ENCODE measurements at regions not wholly inside any gene's neighbourhood (a gene's known extent, or its start where the extent isn't known, plus 50 kb on each side); places are given as distances from the start of the nearest gene placed in this dataset.

- Mint-ChIP-seq H3K36me3 (no peaks in the 10 kb centered on the region), H3K27me3 (no peaks in the 10 kb centered on the region), H3K9me3 (peaks cover 0 to 7% (median 2%) of the 10 kb centered on the region in 8 donors), H3K4me1 (no peaks in the 10 kb centered on the region), H3K27ac (no peak overlapping the region), H3K4me3 (no peak overlapping the region)
- POLR2A ChIA-PET (ENCODE audit: partially characterized antibody): no interaction called here
- H3K4me3 ChIP-seq (ENCODE audit: low read length in 2 of 2): no peak overlapping the region
- no peaks in the 10 kb centered on the region for H3K9me3 ChIP-seq (ENCODE audit: control insufficient read depth in 1 of 2, low read length in 2 of 2)
- H3K4me1 ChIP-seq (ENCODE audit: insufficient read depth, low read length): no peaks in the 10 kb centered on the region
- CTCF ChIA-PET (ENCODE audit: partially characterized antibody): no interaction called here
- intact Hi-C loops (cut with micrococcal nuclease): no loop called here
- H3K36me3 ChIP-seq (ENCODE audit: insufficient read depth, low read length): no peaks in the 10 kb centered on the region
- H3K27ac ChIP-seq (ENCODE audit: low read depth, low read length): no peak overlapping the region
- DNase-seq: no peak
- no peaks in the 10 kb centered on the region for H3K27me3 ChIP-seq (ENCODE audit: insufficient read depth, low read length)
Observed at GRCh38 chr18:71012789-71013188, 723.9 kb downstream of the SOCS6 start.

GRCh38 chr18:71011389-71011788 lies 722.5 kb downstream of the SOCS6 start:
- POLR2A ChIA-PET (ENCODE audit: partially characterized antibody): no interaction called here
- no peak for DNase-seq
- no peak overlapping the region for H3K4me3 ChIP-seq (ENCODE audit: low read length in 2 of 2)
- no peaks in the 10 kb centered on the region for H3K36me3 ChIP-seq (ENCODE audit: insufficient read depth, low read length)
- no peak overlapping the region for H3K27ac Mint-ChIP-seq
- H3K36me3 Mint-ChIP-seq: no peaks in the 10 kb centered on the region
- no peaks in the 10 kb centered on the region for H3K27me3 ChIP-seq (ENCODE audit: insufficient read depth, low read length)
- CTCF ChIA-PET (ENCODE audit: partially characterized antibody): no interaction called here
- no peak overlapping the region for H3K4me3 Mint-ChIP-seq
- no peak overlapping the region for H3K27ac ChIP-seq (ENCODE audit: low read depth, low read length)
- H3K4me1 ChIP-seq (ENCODE audit: insufficient read depth, low read length): no peaks in the 10 kb centered on the region
- H3K27me3 Mint-ChIP-seq: no peaks in the 10 kb centered on the region
- H3K4me1 Mint-ChIP-seq: no peaks in the 10 kb centered on the region
- intact Hi-C loops (cut with micrococcal nuclease): no loop called here
- peaks cover 0 to 3% (median 0%) of the 10 kb centered on the region in 8 donors for H3K9me3 Mint-ChIP-seq
- H3K9me3 ChIP-seq (ENCODE audit: control insufficient read depth in 1 of 2, low read length in 2 of 2): no peaks in the 10 kb centered on the region

- no peaks in the 10 kb centered on the region for H3K27me3 Mint-ChIP-seq
- Histone ChIP-seq H3K4me3 (ENCODE audit: low read length in 2 of 2) (no peak overlapping the region), H3K27ac (ENCODE audit: low read depth, low read length) (no peak overlapping the region), H3K27me3 (ENCODE audit: insufficient read depth, low read length) (no peaks in the 10 kb centered on the region), H3K4me1 (ENCODE audit: insufficient read depth, low read length) (no peaks in the 10 kb centered on the region), H3K36me3 (ENCODE audit: insufficient read depth, low read length) (no peaks in the 10 kb centered on the region), H3K9me3 (ENCODE audit: control insufficient read depth in 1 of 2, low read length in 2 of 2) (no peaks in the 10 kb centered on the region)
- no peaks in the 10 kb centered on the region for H3K36me3 Mint-ChIP-seq
- H3K4me1 Mint-ChIP-seq: no peaks in the 10 kb centered on the region
- no peak overlapping the region for H3K27ac Mint-ChIP-seq
- peaks cover 0 to 6% (median 2%) of the 10 kb centered on the region in 8 donors for H3K9me3 Mint-ChIP-seq
- DNase-seq: no peak
- intact Hi-C loops (cut with micrococcal nuclease): no loop called here
- ChIA-PET POLR2A (ENCODE audit: partially characterized antibody) (no interaction called here), CTCF (ENCODE audit: partially characterized antibody) (no interaction called here)
- H3K4me3 Mint-ChIP-seq: no peak overlapping the region
Observed at GRCh38 chr18:71008257-71008656, 719.4 kb downstream of the SOCS6 start.

GRCh38 chr18:71001597-71001996 lies 712.8 kb downstream of the SOCS6 start:
- H3K27ac ChIP-seq (ENCODE audit: low read depth, low read length): no peak overlapping the region
- POLR2A ChIA-PET (ENCODE audit: partially characterized antibody): no interaction called here
- no peaks in the 10 kb centered on the region for H3K27me3 Mint-ChIP-seq
- H3K9me3 ChIP-seq (ENCODE audit: control insufficient read depth in 1 of 2, low read length in 2 of 2): no peaks in the 10 kb centered on the region
- no peak for DNase-seq
- peaks cover 0 to 10% (median 1%) of the 10 kb centered on the region in 8 donors for H3K9me3 Mint-ChIP-seq
- H3K36me3 Mint-ChIP-seq: no peaks in the 10 kb centered on the region
- H3K4me3 Mint-ChIP-seq: no peak overlapping the region
- H3K4me3 ChIP-seq (ENCODE audit: low read length in 2 of 2): no peak overlapping the region
- CTCF ChIA-PET (ENCODE audit: partially characterized antibody): no interaction called here
- intact Hi-C loops (cut with micrococcal nuclease): no loop called here
- no peaks in the 10 kb centered on the region for H3K27me3 ChIP-seq (ENCODE audit: insufficient read depth, low read length)
- no peaks in the 10 kb centered on the region for H3K4me1 ChIP-seq (ENCODE audit: insufficient read depth, low read length)
- no peak overlapping the region for H3K27ac Mint-ChIP-seq
- no peaks in the 10 kb centered on the region for H3K36me3 ChIP-seq (ENCODE audit: insufficient read depth, low read length)
- no peaks in the 10 kb centered on the region for H3K4me1 Mint-ChIP-seq

GRCh38 chr18:70998490-70998889 lies 709.6 kb downstream of the SOCS6 start:
- no peaks in the 10 kb centered on the region for H3K4me1 ChIP-seq (ENCODE audit: insufficient read depth, low read length)
- Mint-ChIP-seq H3K36me3 (no peaks in the 10 kb centered on the region), H3K9me3 (peaks cover 0 to 6% (median 2%) of the 10 kb centered on the region in 8 donors), H3K27me3 (no peaks in the 10 kb centered on the region), H3K4me3 (no peak overlapping the region), H3K27ac (no peak overlapping the region), H3K4me1 (no peaks in the 10 kb centered on the region)
- CTCF ChIA-PET (ENCODE audit: partially characterized antibody): no interaction called here
- intact Hi-C loops (cut with micrococcal nuclease): no loop called here
- H3K27me3 ChIP-seq (ENCODE audit: insufficient read depth, low read length): no peaks in the 10 kb centered on the region
- DNase-seq: no peak
- no peaks in the 10 kb centered on the region for H3K36me3 ChIP-seq (ENCODE audit: insufficient read depth, low read length)
- H3K4me3 ChIP-seq (ENCODE audit: low read length in 2 of 2): no peak overlapping the region
- H3K9me3 ChIP-seq (ENCODE audit: control insufficient read depth in 1 of 2, low read length in 2 of 2): no peaks in the 10 kb centered on the region
- POLR2A ChIA-PET (ENCODE audit: partially characterized antibody): no interaction called here
- no peak overlapping the region for H3K27ac ChIP-seq (ENCODE audit: low read depth, low read length)

GRCh38 chr18:70994116-70994515 lies 705.3 kb downstream of the SOCS6 start:
- no peak overlapping the region for H3K27ac ChIP-seq (ENCODE audit: low read depth, low read length)
- no peaks in the 10 kb centered on the region for H3K27me3 ChIP-seq (ENCODE audit: insufficient read depth, low read length)
- H3K9me3 ChIP-seq (ENCODE audit: control insufficient read depth in 1 of 2, low read length in 2 of 2): no peaks in the 10 kb centered on the region
- no peak overlapping the region for H3K27ac Mint-ChIP-seq
- H3K4me1 ChIP-seq (ENCODE audit: insufficient read depth, low read length): no peaks in the 10 kb centered on the region
- no peaks in the 10 kb centered on the region for H3K36me3 Mint-ChIP-seq
- peaks cover 0 to 5% (median 2%) of the 10 kb centered on the region in 8 donors for H3K9me3 Mint-ChIP-seq
- ChIA-PET POLR2A (ENCODE audit: partially characterized antibody) (no interaction called here), CTCF (ENCODE audit: partially characterized antibody) (no interaction called here)
- intact Hi-C loops (cut with micrococcal nuclease): no loop called here
- no peak overlapping the region for H3K4me3 Mint-ChIP-seq
- H3K4me1 Mint-ChIP-seq: no peaks in the 10 kb centered on the region
- DNase-seq: no peak
- no peak overlapping the region for H3K4me3 ChIP-seq (ENCODE audit: low read length in 2 of 2)
- H3K27me3 Mint-ChIP-seq: no peaks in the 10 kb centered on the region
- H3K36me3 ChIP-seq (ENCODE audit: insufficient read depth, low read length): no peaks in the 10 kb centered on the region

- CTCF ChIA-PET (ENCODE audit: partially characterized antibody): no interaction called here
- Mint-ChIP-seq H3K4me3 (no peak overlapping the region), H3K9me3 (peaks cover 0 to 19% (median 8%) of the 10 kb centered on the region in 8 donors), H3K4me1 (no peaks in the 10 kb centered on the region), H3K27me3 (no peaks in the 10 kb centered on the region), H3K27ac (no peak overlapping the region), H3K36me3 (no peaks in the 10 kb centered on the region)
- H3K36me3 ChIP-seq (ENCODE audit: insufficient read depth, low read length): no peaks in the 10 kb centered on the region
- no peaks in the 10 kb centered on the region for H3K9me3 ChIP-seq (ENCODE audit: control insufficient read depth in 1 of 2, low read length in 2 of 2)
- H3K27me3 ChIP-seq (ENCODE audit: insufficient read depth, low read length): no peaks in the 10 kb centered on the region
- POLR2A ChIA-PET (ENCODE audit: partially characterized antibody): no interaction called here
- H3K27ac ChIP-seq (ENCODE audit: low read depth, low read length): no peak overlapping the region
- H3K4me1 ChIP-seq (ENCODE audit: insufficient read depth, low read length): no peaks in the 10 kb centered on the region
- H3K4me3 ChIP-seq (ENCODE audit: low read length in 2 of 2): no peak overlapping the region
- no peak for DNase-seq
- intact Hi-C loops (cut with micrococcal nuclease): no loop called here
Observed at GRCh38 chr18:70991577-70991976, 702.7 kb downstream of the SOCS6 start.

GRCh38 chr18:70985948-70986347 lies 697.1 kb downstream of the SOCS6 start:
- H3K27me3 Mint-ChIP-seq: no peaks in the 10 kb centered on the region
- DNase-seq: no peak
- H3K36me3 Mint-ChIP-seq: no peaks in the 10 kb centered on the region
- H3K36me3 ChIP-seq (ENCODE audit: insufficient read depth, low read length): no peaks in the 10 kb centered on the region
- peaks cover 2 to 31% (median 16%) of the 10 kb centered on the region in 8 donors for H3K9me3 Mint-ChIP-seq
- no peaks in the 10 kb centered on the region for H3K27me3 ChIP-seq (ENCODE audit: insufficient read depth, low read length)
- no peak overlapping the region for H3K27ac ChIP-seq (ENCODE audit: low read depth, low read length)
- no peak overlapping the region for H3K4me3 Mint-ChIP-seq
- H3K4me3 ChIP-seq (ENCODE audit: low read length in 2 of 2): no peak overlapping the region
- no peaks in the 10 kb centered on the region for H3K4me1 ChIP-seq (ENCODE audit: insufficient read depth, low read length)
- H3K4me1 Mint-ChIP-seq: no peaks in the 10 kb centered on the region
- CTCF ChIA-PET (ENCODE audit: partially characterized antibody): no interaction called here
- H3K27ac Mint-ChIP-seq: no peak overlapping the region
- H3K9me3 ChIP-seq (ENCODE audit: control insufficient read depth in 1 of 2, low read length in 2 of 2): no peaks in the 10 kb centered on the region
- intact Hi-C loops (cut with micrococcal nuclease): no loop called here
- POLR2A ChIA-PET (ENCODE audit: partially characterized antibody): no interaction called here
